Right lobe of liver (tissue), 4 donors: ENCODE measurements at regions not wholly inside any gene's neighbourhood (a gene's known extent, or its start where the extent isn't known, plus 50 kb on each side); places are given as distances from the start of the nearest gene placed in this dataset.

Experiments used
- CTCF ChIP-seq, 4 donors: fragments of 200-600 bp in 3 of 4; fragments of 450-650 bp in 1 of 4; IDR thresholded peaks; one replicate each; pipeline versions ENCODE4 v1.5.1 to v1.8.0; 2016 to 2022; ENCODE audit warnings: antibody characterized with exemption in 4 of 4, mild to moderate bottlenecking in 2 of 4
- POLR2A ChIP-seq: fragments of 450-650 bp; IDR thresholded peaks from one replicate; pipeline ENCODE4 v1.6.1; 2017; ENCODE audit warnings: antibody characterized with exemption, mild to moderate bottlenecking
- donor health status: DM: no; HTN: no; CAD: no.
- donor health status: DM: no; HTN: no; CAD: no.
- donor health status: DM: no; HTN: yes; CAD: no.

GRCh38 chr18:43486462-43486861, 209.2 kb upstream of the SYT4 start:
- no peak for TF ChIP-seq POLR2A
- TF ChIP-seq CTCF (IDR thresholded peaks at IDR 0.05), result no peak
